HG02943 (cell line): ENCODE measurements at regions not wholly inside any gene's neighbourhood (a gene's known extent, or its start where the extent isn't known, plus 50 kb on each side); places are given as distances from the start of the nearest gene placed in this dataset.

ENCODE experiments used
- ATAC-seq: cut with Tn5 transposase; IDR thresholded peaks from one replicate; pipeline ENCODE4 v1.9.1; 2021; ENCODE audit warnings: mild to moderate bottlenecking, low read depth, moderate library complexity; ENCODE audit not compliant: unreplicated experiment

- ATAC-seq: no peak
Observed at GRCh38 chr2:129747500-129748125, 231.9 kb upstream of the RAB6C start.

- no peak for ATAC-seq
Observed at GRCh38 chr2:129748250-129748649, 231.2 kb upstream of the RAB6C start.

GRCh38 chr2:129748653-129749052, 230.8 kb upstream of the RAB6C start:
- no peak for ATAC-seq

GRCh38 chr2:129751409-129751808, 228.1 kb upstream of the RAB6C start:
- no peak for ATAC-seq

GRCh38 chr2:129752176-129752575, 227.3 kb upstream of the RAB6C start:
- ATAC-seq: no peak

GRCh38 chr2:129752686-129753085, 226.8 kb upstream of the RAB6C start:
- ATAC-seq: no peak

GRCh38 chr2:129753261-129753660, 226.2 kb upstream of the RAB6C start:
- ATAC-seq: no peak

- ATAC-seq: no peak
Observed at GRCh38 chr2:129754421-129754820, 225.0 kb upstream of the RAB6C start.

- no peak for ATAC-seq
Observed at GRCh38 chr2:129754831-129755230, 224.6 kb upstream of the RAB6C start.

- no peak for ATAC-seq
Observed at GRCh38 chr2:129755786-129756185, 223.7 kb upstream of the RAB6C start.

GRCh38 chr2:129756276-129756675, 223.2 kb upstream of the RAB6C start:
- ATAC-seq: no peak

GRCh38 chr2:129757366-129757914, 222.0 kb upstream of the RAB6C start:
- ATAC-seq: no peak

GRCh38 chr2:129757915-129758783, 221.3 kb upstream of the RAB6C start:
- no peak for ATAC-seq

- ATAC-seq: no peak
Observed at GRCh38 chr2:129758784-129759471, 220.5 kb upstream of the RAB6C start.

GRCh38 chr2:129759472-129760010, 219.9 kb upstream of the RAB6C start:
- no peak for ATAC-seq

GRCh38 chr2:129760669-129761068, 218.8 kb upstream of the RAB6C start:
- ATAC-seq: no peak

- no peak for ATAC-seq
Observed at GRCh38 chr2:129761569-129762021, 217.9 kb upstream of the RAB6C start.

- no peak for ATAC-seq
Observed at GRCh38 chr2:129762386-129763189, 216.9 kb upstream of the RAB6C start.

- ATAC-seq: no peak
Observed at GRCh38 chr2:129763190-129763846, 216.1 kb upstream of the RAB6C start.
